Cardiac fibroblast (primary cell): ENCODE measurements at regions not wholly inside any gene's neighbourhood (a gene's known extent, or its start where the extent isn't known, plus 50 kb on each side); places are given as distances from the start of the nearest gene placed in this dataset.

Experiments
- DNase-seq, 2 donors: peaks; one replicate each; pipeline versions ENCODE4 v3.0.0 to v3.0.0-alpha.2; 2010; ENCODE audit warnings: low read depth in 2 of 2
- H3K4me3 ChIP-seq, 2 donors: replicated peaks in 1 of 2; 1 replicate in 1 of 2; 2 replicates in 1 of 2; pipeline ENCODE4 v1.5.1; 2011; ENCODE audit warnings: low read depth in 2 of 2, low read length in 2 of 2, mild to moderate bottlenecking in 2 of 2, moderate library complexity in 1 of 2
- TF ChIP-seq, protein P1 (sequence below): IDR thresholded peaks from one replicate; pipeline ENCODE4 v1.5.1; 2011; ENCODE audit warnings: low read depth, mild to moderate bottlenecking, low read length, inconsistent platforms

DNA sequence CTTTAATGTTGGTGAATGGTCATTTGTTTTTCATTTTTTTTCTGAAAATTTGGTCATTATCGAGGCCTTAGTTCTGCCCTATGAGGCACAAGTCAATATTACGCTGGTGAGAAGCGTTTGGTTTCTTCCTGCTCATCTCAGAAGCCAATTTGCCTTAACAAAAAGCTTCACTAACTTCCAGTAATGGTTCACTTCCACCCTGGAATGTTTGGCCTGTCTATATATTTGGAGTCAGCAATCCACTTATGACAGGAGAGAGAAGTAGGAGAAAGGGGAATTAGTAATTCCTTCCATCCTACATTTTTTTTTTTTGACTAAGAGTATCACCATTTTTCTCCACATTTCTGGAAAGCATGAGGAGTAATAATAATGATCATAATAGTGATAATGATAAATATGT is 124.4 kb downstream of the DIPK2A start:
- DNase-seq = no peak
- no peak overlapping the region for H3K4me3 ChIP-seq
- TF ChIP-seq, protein P1, sequence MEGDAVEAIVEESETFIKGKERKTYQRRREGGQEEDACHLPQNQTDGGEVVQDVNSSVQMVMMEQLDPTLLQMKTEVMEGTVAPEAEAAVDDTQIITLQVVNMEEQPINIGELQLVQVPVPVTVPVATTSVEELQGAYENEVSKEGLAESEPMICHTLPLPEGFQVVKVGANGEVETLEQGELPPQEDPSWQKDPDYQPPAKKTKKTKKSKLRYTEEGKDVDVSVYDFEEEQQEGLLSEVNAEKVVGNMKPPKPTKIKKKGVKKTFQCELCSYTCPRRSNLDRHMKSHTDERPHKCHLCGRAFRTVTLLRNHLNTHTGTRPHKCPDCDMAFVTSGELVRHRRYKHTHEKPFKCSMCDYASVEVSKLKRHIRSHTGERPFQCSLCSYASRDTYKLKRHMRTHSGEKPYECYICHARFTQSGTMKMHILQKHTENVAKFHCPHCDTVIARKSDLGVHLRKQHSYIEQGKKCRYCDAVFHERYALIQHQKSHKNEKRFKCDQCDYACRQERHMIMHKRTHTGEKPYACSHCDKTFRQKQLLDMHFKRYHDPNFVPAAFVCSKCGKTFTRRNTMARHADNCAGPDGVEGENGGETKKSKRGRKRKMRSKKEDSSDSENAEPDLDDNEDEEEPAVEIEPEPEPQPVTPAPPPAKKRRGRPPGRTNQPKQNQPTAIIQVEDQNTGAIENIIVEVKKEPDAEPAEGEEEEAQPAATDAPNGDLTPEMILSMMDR = no peak

DNA sequence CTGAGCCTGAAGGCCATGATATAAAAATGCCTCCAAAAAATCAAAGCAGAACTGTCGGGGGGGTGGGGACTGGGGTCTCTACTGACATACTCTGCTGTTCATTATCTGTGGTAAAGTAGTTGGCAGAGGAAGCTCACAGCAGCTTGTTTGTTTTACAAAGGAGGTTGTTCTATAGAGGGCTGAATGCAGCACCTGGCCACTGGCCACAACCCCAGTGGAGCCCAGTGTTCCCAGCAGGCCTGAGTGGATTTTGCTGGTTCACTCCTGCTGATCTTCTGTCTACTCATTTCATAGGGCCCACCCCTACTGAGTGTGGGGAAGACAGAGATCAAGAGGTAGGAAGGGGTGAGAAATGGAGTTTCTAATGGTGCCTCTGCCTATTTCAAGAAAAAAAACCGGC is 125.5 kb downstream of the DIPK2A start:
- DNase-seq = no peak
- TF ChIP-seq, protein P1 = no peak

DNA sequence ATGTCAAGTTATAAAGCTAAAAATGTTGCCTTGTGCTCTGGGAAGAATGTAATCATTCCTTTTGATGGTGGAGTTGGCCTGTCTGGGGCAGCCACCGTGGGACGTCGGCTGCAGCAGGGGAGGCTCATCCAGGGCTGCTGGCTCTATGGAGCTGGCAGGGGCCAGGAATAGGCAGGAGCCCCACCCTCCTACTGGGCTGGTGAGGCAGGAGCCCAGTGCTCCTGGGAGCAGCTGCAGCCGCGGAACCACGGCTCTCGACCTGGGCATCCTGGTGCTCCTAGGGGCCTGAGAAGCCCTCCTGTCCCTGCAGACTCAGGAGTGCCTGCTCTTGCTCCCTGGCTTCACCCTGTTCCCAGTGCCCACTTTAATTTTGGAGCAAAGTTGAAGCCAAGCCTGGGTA is 127.1 kb downstream of the DIPK2A start:
- TF ChIP-seq, protein P1 = no peak
- H3K4me3 ChIP-seq = no peak overlapping the region
- DNase-seq = no peak

More for the DNA sequence above, 125.5 kb downstream of the DIPK2A start:
- no peak overlapping the region for H3K4me3 ChIP-seq

DNA sequence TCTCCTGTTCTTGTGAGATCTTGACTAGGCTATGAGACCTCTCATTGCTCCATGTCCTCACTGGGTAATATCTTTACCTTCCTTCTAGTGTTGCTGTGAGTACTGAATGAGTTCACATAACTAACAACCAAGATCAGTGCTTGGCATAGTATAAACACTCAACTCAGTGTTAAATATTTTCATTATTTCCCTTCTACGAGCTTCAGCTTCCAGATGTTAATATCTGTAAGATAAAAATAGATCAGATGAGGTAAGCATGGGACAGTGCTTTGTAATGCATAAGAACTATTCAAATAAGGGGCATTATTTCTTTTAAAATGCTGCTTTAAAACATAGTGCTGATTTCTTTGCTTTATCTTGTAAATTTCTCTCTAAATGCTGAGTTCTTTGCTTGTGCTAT is 130.8 kb downstream of the DIPK2A start:
- no peak for DNase-seq
- H3K4me3 ChIP-seq = no peak overlapping the region
- TF ChIP-seq, protein P1 = no peak

DNA sequence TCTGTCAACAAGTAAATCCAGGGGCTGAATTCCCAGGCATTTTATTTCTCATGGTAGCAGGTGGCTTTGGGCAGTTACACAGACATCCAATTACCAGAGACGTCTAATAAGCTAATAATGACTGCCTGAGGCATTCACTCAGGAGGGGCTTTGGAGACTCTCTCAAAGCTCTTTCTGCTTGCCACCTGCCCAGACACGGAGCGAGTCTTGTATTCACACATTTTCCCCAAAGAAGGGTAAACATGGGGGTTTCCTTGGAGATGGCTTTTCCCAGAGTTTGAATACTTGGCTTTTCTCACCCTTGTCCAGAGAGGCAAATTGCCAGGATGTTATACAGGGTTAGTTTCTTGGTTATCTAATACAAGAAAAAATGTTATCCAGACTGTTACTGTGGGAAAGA is 132.6 kb downstream of the DIPK2A start:
- no peak overlapping the region for H3K4me3 ChIP-seq
- no peak for DNase-seq
- TF ChIP-seq, protein P1 = no peak

DNA sequence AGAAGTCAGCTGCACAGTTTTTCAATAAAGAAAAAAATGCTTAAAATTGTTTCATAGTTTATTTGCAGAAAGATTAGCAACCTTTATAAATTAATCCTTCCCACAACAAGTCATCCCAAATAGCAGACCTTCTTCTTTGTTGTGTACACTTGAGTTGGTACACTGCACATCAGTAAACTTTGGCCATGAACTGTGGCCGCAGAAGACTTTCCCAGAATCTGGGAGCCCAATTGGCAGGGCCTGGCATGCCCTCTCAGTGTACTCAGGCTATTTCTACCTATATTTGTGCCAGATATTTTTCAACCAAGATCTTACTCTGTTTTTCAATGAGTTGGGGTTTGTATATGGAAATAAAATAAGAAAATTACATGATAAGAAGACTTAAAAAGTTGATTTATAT is 133.1 kb downstream of the DIPK2A start:
- H3K4me3 ChIP-seq = no peak overlapping the region
- TF ChIP-seq, protein P1 = no peak
- DNase-seq = no peak

DNA sequence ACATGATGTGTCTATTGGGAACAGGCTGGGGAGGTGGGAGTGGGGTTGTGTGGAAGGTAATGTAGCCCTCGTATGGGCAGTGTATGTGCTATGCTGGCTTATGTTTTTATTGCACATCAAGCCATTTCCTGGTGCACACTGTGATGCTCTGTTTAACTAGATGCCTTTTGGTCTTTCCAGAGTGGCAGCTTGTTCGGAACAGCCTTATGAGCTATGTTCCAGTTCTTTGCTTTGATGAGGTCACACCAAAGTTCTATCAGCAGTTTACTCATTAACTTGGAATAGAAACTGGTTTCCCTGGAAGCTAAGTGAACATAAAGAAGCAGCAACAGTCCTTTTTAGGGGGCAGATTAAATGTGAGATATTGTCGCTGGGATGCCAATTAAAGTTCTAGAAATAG is 133.9 kb downstream of the DIPK2A start:
- no peak overlapping the region for H3K4me3 ChIP-seq
- TF ChIP-seq, protein P1 = no peak
- DNase-seq = no peak
